Glomerular visceral epithelial cell (primary cell): ENCODE measurements at regions not wholly inside any gene's neighbourhood (a gene's known extent, or its start where the extent isn't known, plus 50 kb on each side); places are given as distances from the start of the nearest gene placed in this dataset.

Source experiments
- DNase-seq: peaks from one replicate; pipeline ENCODE4 v3.0.0-alpha.2; 2016; ENCODE audit errors: extremely low spot score

- DNase-seq, result no peak
Observed at GRCh38 chr13:91127995-91128394, 219.5 kb upstream of the MIR17HG start.

- DNase-seq, result no peak
Observed at GRCh38 chr13:91132381-91132780, 215.1 kb upstream of the MIR17HG start.

GRCh38 chr13:91132786-91133185 lies 214.7 kb upstream of the MIR17HG start:
- no peak for DNase-seq

- DNase-seq, result peak; percentile 65
Observed at GRCh38 chr13:91133941-91134802, 213.3 kb upstream of the MIR17HG start.

GRCh38 chr13:91134803-91135184 lies 212.7 kb upstream of the MIR17HG start:
- DNase-seq, result no peak

GRCh38 chr13:91135376-91135775 lies 212.1 kb upstream of the MIR17HG start:
- DNase-seq, result no peak

GRCh38 chr13:91135968-91136367 lies 211.5 kb upstream of the MIR17HG start:
- DNase-seq, result no peak

GRCh38 chr13:91136806-91137205 lies 210.7 kb upstream of the MIR17HG start:
- DNase-seq, result no peak

GRCh38 chr13:91139232-91139631 lies 208.3 kb upstream of the MIR17HG start:
- no peak for DNase-seq

GRCh38 chr13:91141543-91142061 lies 205.9 kb upstream of the MIR17HG start:
- no peak for DNase-seq

GRCh38 chr13:91142572-91142971 lies 204.9 kb upstream of the MIR17HG start:
- DNase-seq, result peak; percentile 46

- DNase-seq, result no peak
Observed at GRCh38 chr13:91144054-91144453, 203.4 kb upstream of the MIR17HG start.

GRCh38 chr13:91144486-91144885 lies 203.0 kb upstream of the MIR17HG start:
- DNase-seq, result no peak

- no peak for DNase-seq
Observed at GRCh38 chr13:91145571-91146205, 201.8 kb upstream of the MIR17HG start.

GRCh38 chr13:91146601-91147000 lies 200.9 kb upstream of the MIR17HG start:
- no peak for DNase-seq

GRCh38 chr13:91148098-91148497 lies 199.4 kb upstream of the MIR17HG start:
- DNase-seq, result no peak

- DNase-seq, result no peak
Observed at GRCh38 chr13:91151921-91152320, 195.6 kb upstream of the MIR17HG start.

- DNase-seq, result no peak
Observed at GRCh38 chr13:91153372-91153771, 194.1 kb upstream of the MIR17HG start.

- no peak for DNase-seq
Observed at GRCh38 chr13:91154558-91155353, 192.7 kb upstream of the MIR17HG start.

- no peak for DNase-seq
Observed at GRCh38 chr13:91155512-91156114, 191.9 kb upstream of the MIR17HG start.

- DNase-seq, result no peak
Observed at GRCh38 chr13:91157273-91158016, 190.0 kb upstream of the MIR17HG start.
